A673 (cell line): ENCODE measurements at regions not wholly inside any gene's neighbourhood (a gene's known extent, or its start where the extent isn't known, plus 50 kb on each side); places are given as distances from the start of the nearest gene placed in this dataset.

Experiments
- EZH2 ChIP-seq: fragments of 200-600 bp; sonication (generic); IDR thresholded peaks from 2 replicates; pipeline ENCODE4 v1.6.1; 2017; ENCODE audit warnings: borderline replicate concordance, low read depth, mild to moderate bottlenecking, mixed read lengths, antibody characterized with exemption, low read length; ENCODE audit not compliant: poor library complexity, severe bottlenecking
- TF ChIP-seq, protein P1 (sequence below): fragments of 300-800, 200-600 bp; sonication (generic); conservative IDR thresholded peaks from 2 replicates; pipeline ENCODE4 v1.5.1; 2017; ENCODE audit warnings: low read depth, mild to moderate bottlenecking, antibody characterized with exemption, low read length, moderate library complexity, mixed read lengths

DNA sequence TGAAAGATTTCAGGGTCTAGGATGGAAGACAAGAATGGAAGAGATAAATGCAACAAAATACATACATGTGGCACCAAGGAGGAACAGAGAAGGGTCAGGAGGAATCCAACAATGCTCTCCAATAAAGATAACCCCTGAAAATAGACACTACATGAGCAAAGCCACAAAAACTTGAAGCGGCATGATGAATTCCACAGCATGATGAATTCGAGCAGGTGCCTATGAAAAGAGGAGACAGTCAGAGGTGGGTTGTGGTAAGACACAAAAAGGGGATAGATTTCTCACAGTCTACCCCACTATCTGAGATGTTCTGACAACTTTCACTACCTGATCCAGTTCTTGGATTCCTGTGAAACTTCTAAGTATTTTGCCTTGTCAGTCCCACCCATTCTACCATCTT is 81.5 kb upstream of the PAPPA start:
- TF ChIP-seq EZH2 = no peak
- TF ChIP-seq, protein P1, sequence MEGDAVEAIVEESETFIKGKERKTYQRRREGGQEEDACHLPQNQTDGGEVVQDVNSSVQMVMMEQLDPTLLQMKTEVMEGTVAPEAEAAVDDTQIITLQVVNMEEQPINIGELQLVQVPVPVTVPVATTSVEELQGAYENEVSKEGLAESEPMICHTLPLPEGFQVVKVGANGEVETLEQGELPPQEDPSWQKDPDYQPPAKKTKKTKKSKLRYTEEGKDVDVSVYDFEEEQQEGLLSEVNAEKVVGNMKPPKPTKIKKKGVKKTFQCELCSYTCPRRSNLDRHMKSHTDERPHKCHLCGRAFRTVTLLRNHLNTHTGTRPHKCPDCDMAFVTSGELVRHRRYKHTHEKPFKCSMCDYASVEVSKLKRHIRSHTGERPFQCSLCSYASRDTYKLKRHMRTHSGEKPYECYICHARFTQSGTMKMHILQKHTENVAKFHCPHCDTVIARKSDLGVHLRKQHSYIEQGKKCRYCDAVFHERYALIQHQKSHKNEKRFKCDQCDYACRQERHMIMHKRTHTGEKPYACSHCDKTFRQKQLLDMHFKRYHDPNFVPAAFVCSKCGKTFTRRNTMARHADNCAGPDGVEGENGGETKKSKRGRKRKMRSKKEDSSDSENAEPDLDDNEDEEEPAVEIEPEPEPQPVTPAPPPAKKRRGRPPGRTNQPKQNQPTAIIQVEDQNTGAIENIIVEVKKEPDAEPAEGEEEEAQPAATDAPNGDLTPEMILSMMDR = no peak
